Trophoblast cell (in vitro differentiated cells and primary cell): ENCODE measurements at regions not wholly inside any gene's neighbourhood (a gene's known extent, or its start where the extent isn't known, plus 50 kb on each side); places are given as distances from the start of the nearest gene placed in this dataset.

ENCODE experiments used
- DNase-seq, 2 donors: peaks; one replicate each; pipeline ENCODE4 v3.0.0-alpha.2; 2016
- H2AFZ ChIP-seq: 2 replicates; pipeline ENCODE4 v1.6.1; 2013; ENCODE audit warnings: low read length, moderate library complexity, mild to moderate bottlenecking; ENCODE audit not compliant: insufficient read depth, poor library complexity
- H2AK5ac ChIP-seq: 2 replicates; pipeline ENCODE4 v1.6.1; 2013; ENCODE audit warnings: mild to moderate bottlenecking, low read length
- H2BK120ac ChIP-seq: 2 replicates; pipeline ENCODE4 v1.6.1; 2013; ENCODE audit warnings: low read length, mild to moderate bottlenecking, moderate library complexity; ENCODE audit not compliant: insufficient read depth, poor library complexity
- H2BK12ac ChIP-seq: 2 replicates; pipeline ENCODE4 v1.6.1; 2013; ENCODE audit warnings: mild to moderate bottlenecking, low read length, moderate library complexity
- H2BK5ac ChIP-seq: 2 replicates; pipeline ENCODE4 v1.6.1; 2013; ENCODE audit warnings: low read length, low read depth, moderate library complexity, mild to moderate bottlenecking; ENCODE audit not compliant: poor library complexity
- H3K14ac ChIP-seq: 2 replicates; pipeline ENCODE4 v1.6.1; 2013; ENCODE audit warnings: mild to moderate bottlenecking, low read length
- H3K18ac ChIP-seq: 2 replicates; pipeline ENCODE4 v1.6.1; 2013; ENCODE audit warnings: mild to moderate bottlenecking, low read length
- H3K23ac ChIP-seq: 2 replicates; pipeline ENCODE4 v1.6.1; 2013; ENCODE audit warnings: low read length
- H3K27ac ChIP-seq: 2 replicates; pipeline ENCODE4 v1.5.1; 2013; ENCODE audit warnings: low read depth, mild to moderate bottlenecking, inconsistent platforms, low read length, moderate library complexity
- H3K27me3 ChIP-seq: 2 replicates; pipeline ENCODE4 v1.6.1; 2013; ENCODE audit warnings: inconsistent platforms, mild to moderate bottlenecking, low read length, moderate library complexity; ENCODE audit not compliant: insufficient read depth
- H3K36me3 ChIP-seq, 2 experiments: 1 replicate in 1 of 2; 2 replicates in 1 of 2; pipeline ENCODE4 v1.6.1; 2013; ENCODE audit warnings: low read length in 2 of 2, mild to moderate bottlenecking in 2 of 2, moderate library complexity in 1 of 2; ENCODE audit not compliant: insufficient read depth in 2 of 2, control insufficient read depth in 1 of 2
- H3K4ac ChIP-seq: 2 replicates; pipeline ENCODE4 v1.6.1; 2013; ENCODE audit warnings: low read depth, mild to moderate bottlenecking, low read length, moderate library complexity
- H3K4me1 ChIP-seq, 2 experiments: 1 replicate in 1 of 2; 2 replicates in 1 of 2; pipeline ENCODE4 v1.6.1; 2013; ENCODE audit warnings: low read length in 2 of 2, mild to moderate bottlenecking in 2 of 2, moderate library complexity in 1 of 2; ENCODE audit not compliant: insufficient read depth in 2 of 2, control insufficient read depth in 1 of 2
- H3K4me2 ChIP-seq: 2 replicates; pipeline ENCODE4 v1.6.1; 2013; ENCODE audit warnings: inconsistent platforms, mild to moderate bottlenecking, low read length, moderate library complexity
- H3K4me3 ChIP-seq: 2 replicates; pipeline ENCODE4 v1.5.1; 2013; ENCODE audit warnings: mild to moderate bottlenecking, low read depth, low read length, inconsistent platforms
- H3K79me1 ChIP-seq: one replicate; pipeline ENCODE4 v1.6.1; 2013; ENCODE audit warnings: low read length
- H3K79me2 ChIP-seq: 2 replicates; pipeline ENCODE4 v1.6.1; 2013; ENCODE audit warnings: low read length, mild to moderate bottlenecking; ENCODE audit not compliant: control insufficient read depth, insufficient read depth, poor library complexity
- H3K9ac ChIP-seq: 2 replicates; pipeline ENCODE4 v1.6.1; 2013; ENCODE audit warnings: mild to moderate bottlenecking, low read length
- H3K9me3 ChIP-seq: 2 replicates; pipeline ENCODE4 v1.6.1; 2013; ENCODE audit warnings: low read depth, mild to moderate bottlenecking, control low read depth, inconsistent platforms, low read length; ENCODE audit not compliant: insufficient read depth
- H4K12ac ChIP-seq: 2 replicates; pipeline ENCODE4 v1.6.1; 2013; ENCODE audit warnings: low read depth, mild to moderate bottlenecking, low read length, moderate library complexity
- H4K8ac ChIP-seq: 2 replicates; pipeline ENCODE4 v1.6.1; 2013; ENCODE audit warnings: low read depth, mild to moderate bottlenecking, low read length, moderate library complexity
- H4K91ac ChIP-seq: one replicate; pipeline ENCODE4 v1.6.1; 2013; ENCODE audit warnings: low read depth, mild to moderate bottlenecking, low read length, moderate library complexity
- WGBS: extraction: QIAGEN DNeasy Blood & Tissue Kit; methylation state at CpG from one replicate; pipeline ENCODE4 v1.1.7; 2013; ENCODE audit warnings: missing lambda C conversion rate; ENCODE audit not compliant: insufficient read length, insufficient coverage; ENCODE audit errors: extremely low coverage; 5-methylcytosine and 5-hydroxymethylcytosine counted together

DNA sequence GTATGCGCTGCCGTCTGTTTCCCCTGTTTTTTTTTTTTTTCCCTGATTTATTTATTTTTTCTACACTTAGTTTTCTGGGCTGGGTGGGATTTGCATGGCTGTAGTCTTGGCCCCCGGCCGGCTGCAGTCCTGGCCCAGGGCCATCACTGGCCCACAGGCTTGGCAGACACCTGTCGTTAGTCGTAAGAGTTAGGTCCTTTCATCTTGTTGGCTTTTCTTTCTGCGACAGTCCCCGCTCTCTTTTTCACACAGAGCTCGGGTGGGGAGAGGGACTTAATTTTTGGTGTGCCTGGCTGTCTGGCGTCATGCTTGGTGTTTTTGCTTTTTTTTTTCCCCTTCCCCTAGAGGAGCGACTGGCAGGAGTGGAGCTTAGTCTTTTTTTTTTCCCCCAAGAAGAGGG is 183.4 kb downstream of the KLF13 start:
- H2BK120ac ChIP-seq: peak overlapping the region; percentile 76
- H3K4ac ChIP-seq: no peak overlapping the region
- peaks cover 0 to 3% of the 10 kb centered on the region in 2 experiments for H3K36me3 ChIP-seq
- no peak overlapping the region for H3K4me2 ChIP-seq
- no peak overlapping the region for H3K4me3 ChIP-seq
- H4K12ac ChIP-seq: no peak overlapping the region
- no peaks in the 10 kb centered on the region for H3K79me1 ChIP-seq
- no peak overlapping the region for H3K23ac ChIP-seq
- no peaks in the 10 kb centered on the region for H3K9me3 ChIP-seq
- no peaks in the 10 kb centered on the region for H3K79me2 ChIP-seq
- peak overlapping the region; percentile 37 for H2AK5ac ChIP-seq
- no peak overlapping the region for H4K91ac ChIP-seq
- DNase-seq: no peak
- H2BK12ac ChIP-seq: peak overlapping the region; percentile 76
- H4K8ac ChIP-seq: no peak overlapping the region
- no peak overlapping the region for H2AFZ ChIP-seq
- no peaks in the 10 kb centered on the region for H3K27me3 ChIP-seq
- no peak overlapping the region for H3K14ac ChIP-seq
- H3K4me1 ChIP-seq: peaks cover 2 to 4% of the 10 kb centered on the region in 2 experiments
- no peak overlapping the region for H3K18ac ChIP-seq
- WGBS: no CpG with 5 or more reads among the region's 11 CpGs
- no peak overlapping the region for H3K27ac ChIP-seq
- H2BK5ac ChIP-seq: no peak overlapping the region
- no peak overlapping the region for H3K9ac ChIP-seq

DNA sequence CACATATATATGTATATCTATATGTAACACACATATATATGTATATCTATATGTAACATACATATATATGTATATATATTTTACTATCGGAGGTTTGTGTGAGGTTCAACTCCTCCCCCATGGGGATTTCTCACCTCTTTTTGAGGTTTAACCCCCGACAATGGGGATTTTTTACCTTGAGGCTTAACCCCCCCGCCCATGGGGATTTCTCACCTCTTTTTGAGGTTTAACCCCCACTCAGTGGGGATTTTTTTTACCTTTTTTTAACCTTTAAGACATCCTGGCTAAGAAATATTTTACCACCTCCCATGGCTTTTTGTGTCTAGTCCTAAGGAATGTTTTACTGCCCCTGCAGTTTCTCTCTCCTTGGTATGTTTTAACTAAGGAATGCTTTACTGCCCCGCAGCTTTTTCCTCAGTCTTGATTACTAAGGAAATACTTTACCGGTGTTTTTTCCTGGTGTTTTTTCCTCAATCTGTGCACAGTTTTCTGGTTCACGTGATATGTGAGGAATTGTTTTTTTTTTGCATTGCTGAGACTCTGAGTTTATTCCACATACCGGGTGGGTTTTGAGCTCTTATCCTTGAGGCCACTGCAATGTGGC is 185.2 kb downstream of the KLF13 start:
- Histone ChIP-seq H4K12ac (no peak overlapping the region), H3K18ac (no peak overlapping the region), H4K8ac (no peak overlapping the region), H3K4me2 (no peak overlapping the region), H3K27me3 (no peaks in the 10 kb centered on the region), H2AFZ (no peak overlapping the region), H3K4ac (no peak overlapping the region), H2BK120ac (peak overlapping the region; percentile 66), H3K9ac (no peak overlapping the region), H3K9me3 (peaks cover 6% of the 10 kb centered on the region), H3K27ac (peak overlapping the region; percentile 67), H3K23ac (no peak overlapping the region), H4K91ac (peak overlapping the region; percentile 24), H3K14ac (peak overlapping the region; percentile 61), H3K79me2 (no peaks in the 10 kb centered on the region), H2BK12ac (no peak overlapping the region), H3K36me3 (peaks cover 0 to 3% of the 10 kb centered on the region in 2 experiments), H3K79me1 (no peaks in the 10 kb centered on the region), H3K4me3 (no peak overlapping the region), H3K4me1 (peaks cover 2 to 4% of the 10 kb centered on the region in 2 experiments), H2BK5ac (no peak overlapping the region), H2AK5ac (no peak overlapping the region)
- DNase-seq: peak; percentile 37 to 75
- no CpG with 5 or more reads among the region's 7 CpGs for WGBS

DNA sequence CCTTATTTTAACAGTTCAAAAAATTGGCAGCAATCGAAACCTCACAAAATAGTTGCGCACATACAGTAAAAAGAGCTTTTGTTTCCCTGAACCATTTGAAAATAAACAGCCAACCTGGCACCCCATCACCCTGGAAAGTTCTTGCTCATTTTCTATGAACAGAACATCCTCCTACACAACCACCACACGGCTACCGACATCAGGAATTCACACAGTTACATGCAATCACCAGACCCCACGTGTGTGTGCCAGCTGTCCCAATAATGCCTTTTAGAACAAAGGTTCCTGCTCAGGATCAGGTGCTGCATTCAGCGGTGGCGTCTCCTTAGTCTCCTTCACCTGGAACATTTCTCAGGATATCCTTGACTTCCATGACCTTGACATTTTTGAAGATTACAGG is 186.5 kb downstream of the KLF13 start:
- Histone ChIP-seq H3K4me2 (no peak overlapping the region), H3K4ac (no peak overlapping the region), H4K91ac (no peak overlapping the region), H3K18ac (no peak overlapping the region), H3K14ac (no peak overlapping the region), H3K36me3 (peaks cover 0 to 3% of the 10 kb centered on the region in 2 experiments), H4K8ac (no peak overlapping the region), H3K79me1 (no peaks in the 10 kb centered on the region), H2AK5ac (no peak overlapping the region), H3K9me3 (peaks cover 6% of the 10 kb centered on the region), H3K79me2 (no peaks in the 10 kb centered on the region), H3K4me1 (peaks cover 2 to 4% of the 10 kb centered on the region in 2 experiments), H2BK12ac (no peak overlapping the region), H2BK5ac (no peak overlapping the region), H4K12ac (no peak overlapping the region), H2AFZ (no peak overlapping the region), H3K9ac (no peak overlapping the region), H3K4me3 (no peak overlapping the region), H3K27me3 (no peaks in the 10 kb centered on the region), H3K27ac (no peak overlapping the region), H2BK120ac (no peak overlapping the region), H3K23ac (no peak overlapping the region)
- no peak for DNase-seq
- no CpG with 5 or more reads among the region's 7 CpGs for WGBS

- Histone ChIP-seq H3K4me2 (no peak overlapping the region), H3K4me1 (peaks cover 2 to 3% of the 10 kb centered on the region in 2 experiments), H3K4me3 (no peak overlapping the region), H3K27ac (no peak overlapping the region), H3K9me3 (peaks cover 6% of the 10 kb centered on the region), H3K36me3 (no peaks in the 10 kb centered on the region), H3K79me1 (no peaks in the 10 kb centered on the region), H4K8ac (no peak overlapping the region), H3K27me3 (no peaks in the 10 kb centered on the region), H3K79me2 (no peaks in the 10 kb centered on the region), H2BK5ac (no peak overlapping the region), H2AK5ac (no peak overlapping the region), H2BK12ac (no peak overlapping the region), H3K23ac (no peak overlapping the region), H4K12ac (no peak overlapping the region), H3K4ac (no peak overlapping the region), H3K14ac (no peak overlapping the region), H4K91ac (no peak overlapping the region), H2BK120ac (no peak overlapping the region), H3K9ac (no peak overlapping the region), H2AFZ (no peak overlapping the region), H3K18ac (no peak overlapping the region)
- WGBS: no CpG with 5 or more reads among the region's 1 CpG
- DNase-seq: no peak
Measured at GRCh38 chr15:31516440-31516839, 189.8 kb downstream of the KLF13 start.
